ENCODE measurements at regions not wholly inside any gene's neighbourhood (a gene's known extent, or its start where the extent isn't known, plus 50 kb on each side); places are given as distances from the start of the nearest gene placed in this dataset.

DNA sequence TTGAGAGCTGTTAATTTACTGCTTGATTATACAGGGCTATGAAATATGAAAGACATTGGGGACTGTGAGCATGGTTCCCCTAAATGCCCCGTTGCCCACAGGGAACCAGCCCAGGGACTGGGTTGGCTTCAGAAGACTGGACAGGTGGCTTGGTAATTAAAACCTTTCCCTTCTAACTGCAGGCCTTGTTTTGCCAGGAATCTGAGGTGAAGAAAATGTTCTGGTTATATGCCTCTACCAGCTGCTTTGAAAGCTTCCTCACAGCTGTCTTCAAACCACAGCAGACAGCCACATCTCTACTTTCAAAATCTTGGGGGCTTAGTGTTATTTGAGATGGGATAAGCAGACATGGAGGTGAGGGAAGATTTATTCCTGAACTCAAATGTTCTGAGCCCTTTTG, 153.3 kb upstream of the SPRY4 start:
- H3K27ac Mint-ChIP-seq (ENCODE audit: unreplicated experiment): no peak overlapping the region
- H3K4me3 Mint-ChIP-seq (ENCODE audit: unreplicated experiment): no peak overlapping the region

GRCh38 chr5:142475102-142475513, 150.3 kb upstream of the SPRY4 start:
- DNase-seq (ENCODE audit: low spot score): no peak
- no peak overlapping the region for H3K4me3 Mint-ChIP-seq (ENCODE audit: unreplicated experiment)
- H3K27ac Mint-ChIP-seq (ENCODE audit: unreplicated experiment): no peak overlapping the region
- TF ChIP-seq, protein P1, sequence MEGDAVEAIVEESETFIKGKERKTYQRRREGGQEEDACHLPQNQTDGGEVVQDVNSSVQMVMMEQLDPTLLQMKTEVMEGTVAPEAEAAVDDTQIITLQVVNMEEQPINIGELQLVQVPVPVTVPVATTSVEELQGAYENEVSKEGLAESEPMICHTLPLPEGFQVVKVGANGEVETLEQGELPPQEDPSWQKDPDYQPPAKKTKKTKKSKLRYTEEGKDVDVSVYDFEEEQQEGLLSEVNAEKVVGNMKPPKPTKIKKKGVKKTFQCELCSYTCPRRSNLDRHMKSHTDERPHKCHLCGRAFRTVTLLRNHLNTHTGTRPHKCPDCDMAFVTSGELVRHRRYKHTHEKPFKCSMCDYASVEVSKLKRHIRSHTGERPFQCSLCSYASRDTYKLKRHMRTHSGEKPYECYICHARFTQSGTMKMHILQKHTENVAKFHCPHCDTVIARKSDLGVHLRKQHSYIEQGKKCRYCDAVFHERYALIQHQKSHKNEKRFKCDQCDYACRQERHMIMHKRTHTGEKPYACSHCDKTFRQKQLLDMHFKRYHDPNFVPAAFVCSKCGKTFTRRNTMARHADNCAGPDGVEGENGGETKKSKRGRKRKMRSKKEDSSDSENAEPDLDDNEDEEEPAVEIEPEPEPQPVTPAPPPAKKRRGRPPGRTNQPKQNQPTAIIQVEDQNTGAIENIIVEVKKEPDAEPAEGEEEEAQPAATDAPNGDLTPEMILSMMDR (IDR thresholded peaks at IDR 0.05): no peak
- H3K36me3 Mint-ChIP-seq (ENCODE audit: low read depth): no peaks in the 10 kb centered on the region
- no peaks in the 10 kb centered on the region for H3K27me3 Mint-ChIP-seq (ENCODE audit: low read depth)
- peaks cover 32% of the 10 kb centered on the region for H3K4me1 Mint-ChIP-seq (ENCODE audit: low read depth)
- H3K9me3 Mint-ChIP-seq (ENCODE audit: low read depth): peaks cover 10% of the 10 kb centered on the region

More for the DNA sequence above, 153.3 kb upstream of the SPRY4 start:
- peaks cover 20% of the 10 kb centered on the region for H3K4me1 Mint-ChIP-seq (ENCODE audit: low read depth)
- H3K9me3 Mint-ChIP-seq (ENCODE audit: low read depth): peaks cover 10% of the 10 kb centered on the region
- DNase-seq (ENCODE audit: low spot score): no peak
- H3K36me3 Mint-ChIP-seq (ENCODE audit: low read depth): no peaks in the 10 kb centered on the region
- H3K27me3 Mint-ChIP-seq (ENCODE audit: low read depth): no peaks in the 10 kb centered on the region
- TF ChIP-seq, protein P1 (IDR thresholded peaks at IDR 0.05): no peak

GRCh38 chr5:142474431-142475094, 149.7 kb upstream of the SPRY4 start:
- peaks cover 32% of the 10 kb centered on the region for H3K4me1 Mint-ChIP-seq (ENCODE audit: low read depth)
- H3K27ac Mint-ChIP-seq (ENCODE audit: unreplicated experiment): no peak overlapping the region
- DNase-seq (ENCODE audit: low spot score): no peak
- H3K27me3 Mint-ChIP-seq (ENCODE audit: low read depth): no peaks in the 10 kb centered on the region
- TF ChIP-seq, protein P1 (IDR thresholded peaks at IDR 0.05): no peak
- H3K36me3 Mint-ChIP-seq (ENCODE audit: low read depth): no peaks in the 10 kb centered on the region
- no peak overlapping the region for H3K4me3 Mint-ChIP-seq (ENCODE audit: unreplicated experiment)
- peaks cover 10% of the 10 kb centered on the region for H3K9me3 Mint-ChIP-seq (ENCODE audit: low read depth)

- DNase-seq (ENCODE audit: low spot score): no peak
- Mint-ChIP-seq H3K36me3 (ENCODE audit: low read depth) (no peaks in the 10 kb centered on the region), H3K27ac (ENCODE audit: unreplicated experiment) (no peak overlapping the region), H3K27me3 (ENCODE audit: low read depth) (no peaks in the 10 kb centered on the region), H3K4me3 (ENCODE audit: unreplicated experiment) (no peak overlapping the region), H3K4me1 (ENCODE audit: low read depth) (peaks cover 32% of the 10 kb centered on the region), H3K9me3 (ENCODE audit: low read depth) (no peaks in the 10 kb centered on the region)
- TF ChIP-seq, protein P1 (IDR thresholded peaks at IDR 0.05): no peak
These were observed 148.2 kb upstream of the SPRY4 start for GRCh38 chr5:142473038-142473437.

- Mint-ChIP-seq H3K36me3 (ENCODE audit: low read depth) (no peaks in the 10 kb centered on the region), H3K9me3 (ENCODE audit: low read depth) (no peaks in the 10 kb centered on the region), H3K27ac (ENCODE audit: unreplicated experiment) (peak overlapping the region; percentile 29), H3K27me3 (ENCODE audit: low read depth) (no peaks in the 10 kb centered on the region), H3K4me3 (ENCODE audit: unreplicated experiment) (no peak overlapping the region), H3K4me1 (ENCODE audit: low read depth) (peaks cover 32% of the 10 kb centered on the region)
- no peak for DNase-seq (ENCODE audit: low spot score)
- TF ChIP-seq, protein P1 (IDR thresholded peaks at IDR 0.05): no peak
These were observed 147.6 kb upstream of the SPRY4 start for GRCh38 chr5:142472306-142472951.

Measured in chondrocyte (in vitro differentiated cells).